CD4-positive, alpha-beta T cell treated with Interferon alpha-2 for 1 hour (primary cell): ENCODE measurements at regions not wholly inside any gene's neighbourhood (a gene's known extent, or its start where the extent isn't known, plus 50 kb on each side); places are given as distances from the start of the nearest gene placed in this dataset.

Experiments used
- DNase-seq, 2 donors: peaks; one replicate each; pipeline ENCODE4 v3.0.0-alpha.2; 2020 to 2022

GRCh38 chr11:8340296-8340695 lies 76.6 kb upstream of the LMO1 start:
- no peak for DNase-seq

GRCh38 chr11:8339592-8340022 lies 75.9 kb upstream of the LMO1 start:
- no peak for DNase-seq

DNA sequence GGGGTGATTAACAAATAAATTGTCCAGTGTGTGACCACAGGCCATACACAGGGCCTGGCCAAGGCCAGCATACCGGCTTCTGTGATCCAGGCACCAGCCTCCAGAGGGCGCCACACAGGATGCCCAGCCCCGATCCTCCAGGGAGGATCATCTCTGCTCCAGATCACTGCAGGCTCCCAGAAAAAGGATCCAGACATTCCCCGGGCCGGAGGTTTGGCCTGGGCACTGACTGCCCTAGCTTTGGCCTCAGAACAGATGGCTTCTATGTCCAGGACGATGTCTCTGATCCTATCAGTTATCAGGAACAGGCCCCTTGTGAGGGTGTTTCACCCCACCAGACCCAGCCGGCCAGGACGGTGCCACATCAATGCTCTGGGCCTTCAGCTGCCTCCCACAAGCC lies 74.5 kb upstream of the LMO1 start:
- DNase-seq: peak in 1 of 2 donors; percentile 14

DNA sequence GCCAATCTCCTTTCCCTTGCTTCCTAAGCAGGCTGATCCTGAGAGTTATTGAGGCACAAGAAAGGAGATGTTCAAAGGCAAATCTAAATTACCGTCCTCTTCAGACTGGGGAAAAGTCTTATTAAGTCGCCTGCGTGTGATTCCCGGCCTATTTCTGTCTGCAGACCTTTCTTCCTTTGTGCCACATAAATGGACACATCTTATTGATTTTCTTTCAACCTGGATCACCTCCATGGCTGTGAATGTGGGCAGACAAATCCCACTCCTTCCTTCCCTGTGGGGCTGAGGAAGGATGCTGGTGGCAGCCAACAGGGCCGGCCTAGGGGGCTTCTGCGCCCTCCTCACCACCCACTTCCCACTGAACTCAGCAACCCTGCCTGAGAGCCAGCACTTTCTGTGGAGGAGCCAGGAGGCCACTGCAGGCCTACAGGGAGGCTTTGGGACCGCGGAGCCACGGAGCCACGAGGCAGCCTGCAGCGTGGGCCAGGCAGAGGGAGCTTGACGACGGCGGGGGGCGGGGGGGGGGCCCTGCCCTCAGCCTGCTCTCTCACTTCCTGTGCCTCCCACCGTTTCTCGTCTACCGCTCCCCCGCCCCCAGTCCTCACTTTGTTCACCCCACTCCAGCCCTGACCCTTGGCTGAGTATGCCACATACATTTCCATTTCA lies 73.6 kb upstream of the LMO1 start:
- DNase-seq: no peak

GRCh38 chr11:8336356-8337129 lies 72.9 kb upstream of the LMO1 start:
- no peak for DNase-seq

GRCh38 chr11:8335683-8336082 lies 72.0 kb upstream of the LMO1 start:
- DNase-seq: no peak

GRCh38 chr11:8335186-8335585 lies 71.5 kb upstream of the LMO1 start:
- no peak for DNase-seq

DNA sequence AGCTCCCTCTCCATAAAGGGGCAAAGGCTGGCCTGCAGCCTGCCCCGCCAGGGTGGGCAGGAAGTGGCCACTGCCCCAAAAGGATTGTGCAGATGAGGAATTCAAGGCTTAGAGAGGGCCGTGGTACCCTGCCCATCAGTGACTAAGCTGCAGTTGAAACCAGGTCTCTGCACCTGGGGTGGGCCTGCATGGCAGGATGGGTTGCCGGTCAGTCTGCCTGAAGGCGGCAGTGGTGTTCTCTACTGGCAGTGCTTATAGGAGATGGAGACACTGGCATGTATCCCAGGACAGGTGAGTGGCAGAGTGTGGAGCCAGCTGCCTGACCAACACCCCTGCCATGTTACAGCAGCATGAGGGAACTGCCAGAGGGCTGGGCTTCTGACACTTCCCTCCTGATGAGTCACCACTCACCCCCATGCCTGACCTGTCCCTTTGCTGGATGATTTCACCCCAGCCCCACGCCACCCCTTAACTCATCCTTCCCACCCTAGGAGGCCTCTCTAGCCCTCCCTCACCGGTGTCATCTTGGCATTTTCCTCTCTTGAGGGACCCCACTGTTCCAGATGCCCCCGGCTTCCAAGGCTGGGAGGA lies 70.2 kb upstream of the LMO1 start:
- peak in 1 of 2 donors; percentile 34 for DNase-seq

DNA sequence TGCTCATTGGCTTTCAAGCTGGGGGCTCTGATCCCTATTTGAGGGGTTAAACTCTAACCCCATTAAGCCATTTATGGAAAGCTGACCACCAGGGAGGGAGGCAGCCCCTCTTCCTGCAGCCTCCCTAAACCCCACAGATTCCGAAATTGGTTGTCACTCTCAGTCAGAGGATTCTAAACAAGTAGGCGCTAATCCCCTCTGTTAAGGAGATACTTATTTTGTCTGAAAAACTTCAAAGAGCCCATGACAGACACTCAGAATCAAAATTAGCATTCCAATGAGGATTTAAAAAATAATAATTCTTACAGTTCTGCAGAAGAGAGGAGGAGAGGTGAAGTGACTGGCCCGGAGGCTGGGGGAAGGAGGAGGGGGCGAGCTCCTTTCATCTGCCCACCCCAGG lies 69.7 kb upstream of the LMO1 start:
- DNase-seq: no peak

DNA sequence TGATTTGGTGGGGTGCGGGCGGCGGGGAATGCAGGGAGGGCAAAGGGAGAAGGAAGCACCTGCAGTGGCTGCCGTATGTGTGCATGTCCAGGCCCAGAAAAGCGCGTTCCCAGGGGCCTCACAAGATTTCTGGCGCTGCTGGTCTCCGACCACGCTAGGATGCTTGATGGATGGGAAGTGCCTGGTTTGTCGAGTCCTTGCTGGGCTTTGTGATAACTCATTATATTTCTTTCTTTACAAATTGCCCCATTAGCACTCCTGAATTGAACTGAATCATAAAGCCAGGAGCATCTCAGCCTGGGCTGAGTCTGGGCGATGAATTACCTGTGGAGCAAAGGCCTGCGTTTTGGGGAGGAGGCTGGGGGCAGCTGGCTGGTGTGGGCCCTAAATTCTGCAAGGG lies 69.2 kb upstream of the LMO1 start:
- no peak for DNase-seq

DNA sequence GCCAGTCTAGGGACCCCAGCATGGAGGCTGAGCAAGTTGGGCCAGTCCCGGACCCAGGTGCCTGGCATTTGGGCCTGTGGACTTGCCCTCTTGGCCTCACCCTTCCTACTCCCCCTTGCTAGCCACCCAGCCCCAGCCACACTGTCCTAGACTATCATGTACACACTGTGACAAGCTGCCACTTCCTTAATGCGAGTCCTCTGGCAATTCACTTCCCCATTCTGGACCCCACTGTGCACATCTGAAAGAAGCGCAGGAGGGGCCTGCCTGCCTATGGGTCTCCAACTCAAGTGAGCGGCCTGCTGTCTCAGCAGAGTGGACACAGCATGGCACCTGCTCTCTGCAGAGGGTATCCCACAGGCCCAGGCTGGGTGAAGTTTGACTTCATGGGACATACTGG lies 68.5 kb upstream of the LMO1 start:
- DNase-seq: peak in 1 of 2 donors; percentile 24

DNA sequence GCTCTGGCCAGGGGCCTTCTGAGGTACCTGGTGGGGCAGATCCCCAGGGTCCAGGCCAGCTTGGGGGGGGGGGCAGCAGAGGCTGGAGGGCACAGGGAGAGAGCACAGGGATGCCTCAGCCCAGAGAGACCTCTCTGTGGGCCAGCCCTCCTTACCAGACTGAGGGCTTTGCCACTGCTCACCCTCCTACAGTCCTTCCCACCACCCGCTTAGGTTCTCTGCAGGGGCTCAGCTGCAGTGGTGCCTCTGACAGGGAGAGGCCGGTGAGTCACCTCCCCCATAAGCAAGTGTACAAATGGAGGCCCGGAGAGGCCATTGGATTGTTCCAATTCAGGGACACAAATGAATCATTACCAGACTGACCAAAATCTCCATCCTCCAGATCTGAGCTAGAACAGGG lies 68.1 kb upstream of the LMO1 start:
- DNase-seq: no peak

GRCh38 chr11:8330896-8331295 lies 67.2 kb upstream of the LMO1 start:
- DNase-seq: no peak

DNA sequence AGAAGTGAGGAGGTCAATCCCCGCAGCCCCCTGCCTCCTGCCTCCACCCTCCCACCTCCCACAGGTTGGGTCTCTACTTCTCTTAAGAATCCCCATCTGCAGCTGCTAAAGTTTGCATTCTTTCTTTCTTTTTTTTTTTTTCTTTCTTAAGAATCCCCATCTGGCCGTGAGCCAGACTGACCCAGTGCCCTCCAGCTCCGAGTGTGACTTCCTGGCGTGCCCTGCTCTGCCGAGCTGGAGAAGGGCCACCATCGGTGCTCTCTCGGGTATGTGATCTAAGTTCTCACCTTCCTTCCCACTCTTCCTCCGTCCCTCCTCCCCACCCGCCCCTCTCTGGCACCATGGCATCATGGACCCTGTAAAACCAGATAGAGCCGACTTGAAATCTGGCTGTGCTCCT lies 66.7 kb upstream of the LMO1 start:
- no peak for DNase-seq

- no peak for DNase-seq
Observed at GRCh38 chr11:8329847-8330361, 66.2 kb upstream of the LMO1 start.

- no peak for DNase-seq
Observed at GRCh38 chr11:8329336-8329735, 65.7 kb upstream of the LMO1 start.

DNA sequence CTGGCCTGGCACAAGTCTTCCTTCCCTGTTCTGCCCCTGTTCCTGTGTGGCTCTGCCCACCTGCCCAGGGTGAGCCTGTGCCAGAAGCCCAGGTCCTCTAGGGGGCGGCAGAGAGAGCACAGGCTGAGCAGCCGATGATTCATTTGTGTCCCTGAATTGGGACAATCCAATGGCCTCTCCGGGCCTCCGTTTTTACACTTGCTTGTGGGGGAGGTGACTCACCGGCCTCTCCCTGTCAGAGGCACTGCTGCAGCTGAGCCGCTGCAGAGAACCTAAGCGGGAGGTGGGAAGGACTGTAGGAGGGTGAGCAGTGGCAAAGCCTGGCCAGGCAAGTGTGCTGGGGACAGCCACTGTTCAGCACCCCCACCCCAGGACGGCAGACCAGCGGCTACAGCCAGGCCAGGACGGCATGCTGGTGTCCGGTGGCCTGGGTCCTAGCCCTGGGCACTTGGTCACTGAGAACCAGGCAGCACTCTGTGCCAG lies 65.2 kb upstream of the LMO1 start:
- DNase-seq: peak; percentile 39 to 68

DNA sequence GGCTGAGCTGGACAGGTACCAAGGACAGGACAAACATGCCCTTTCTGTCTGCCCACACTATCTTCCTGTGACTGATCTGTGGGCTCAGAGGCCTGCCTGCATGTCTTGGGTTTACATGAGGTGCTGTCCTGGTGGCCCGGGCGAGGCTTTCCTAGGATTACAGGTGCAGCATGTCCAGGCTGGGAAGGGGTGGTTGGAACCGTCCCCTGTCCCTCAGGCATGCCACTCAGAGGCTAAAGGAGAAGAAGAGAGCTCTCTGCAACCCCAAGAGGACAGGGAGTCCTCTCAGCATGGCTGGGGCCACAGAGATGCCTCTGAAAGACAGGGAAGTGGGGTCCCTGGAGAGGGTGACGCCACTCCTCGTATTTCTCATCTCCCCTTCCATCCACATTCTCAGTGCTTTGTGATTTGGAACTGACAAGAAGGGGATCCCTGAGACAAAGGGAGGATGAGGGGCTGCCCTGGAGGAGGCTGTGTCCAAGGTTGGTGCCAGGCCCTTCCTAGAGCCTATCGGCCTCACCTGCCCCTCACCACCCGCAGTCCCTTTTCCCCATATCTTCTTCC lies 64.6 kb upstream of the LMO1 start:
- DNase-seq: no peak

DNA sequence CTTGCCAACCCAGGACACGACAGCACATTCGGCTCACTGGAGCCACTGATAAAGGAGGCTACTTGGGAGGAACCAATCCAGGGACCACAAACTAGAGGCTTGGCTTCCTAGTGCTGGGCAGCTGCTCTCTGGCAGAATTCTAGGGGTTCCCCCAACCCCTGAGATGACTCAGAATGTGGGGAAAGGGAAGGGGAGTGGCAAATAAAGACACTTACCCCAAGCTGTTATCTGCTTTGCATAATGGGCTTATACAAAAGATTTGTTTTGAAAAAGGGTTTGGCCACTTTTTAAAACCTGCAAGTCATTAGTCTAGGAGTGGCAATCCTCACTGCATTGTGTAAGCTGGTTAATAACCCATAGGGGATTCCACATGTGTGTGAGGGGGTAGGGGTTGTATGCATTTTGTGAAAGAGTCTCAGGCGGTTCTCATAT lies 64.1 kb upstream of the LMO1 start:
- DNase-seq: peak in 1 of 2 donors; percentile 39

DNA sequence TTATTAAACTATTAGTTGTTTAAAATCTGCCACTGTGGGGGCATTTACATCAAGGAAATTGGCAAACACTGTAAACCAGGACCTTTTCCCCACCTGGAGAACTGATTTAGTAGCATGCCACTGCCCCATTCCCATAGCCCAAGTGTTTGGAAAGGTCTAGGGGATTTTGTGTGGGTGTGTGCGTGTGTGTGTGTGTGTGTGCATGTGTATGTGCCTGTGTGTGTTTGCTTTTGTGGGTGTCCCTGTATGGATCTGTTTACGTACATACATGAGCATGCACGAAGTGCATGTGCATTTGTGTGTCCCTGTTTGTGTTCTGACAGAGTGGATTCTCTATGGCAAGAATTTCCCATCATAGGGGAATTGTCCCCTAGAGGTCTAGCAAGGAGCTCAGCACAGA lies 62.7 kb upstream of the LMO1 start:
- DNase-seq: no peak

GRCh38 chr11:8325591-8326304 lies 62.1 kb upstream of the LMO1 start:
- DNase-seq: no peak

GRCh38 chr11:8323161-8323935 lies 59.7 kb upstream of the LMO1 start:
- no peak for DNase-seq
